Ovary (tissue), 7 donors: ENCODE measurements at regions not wholly inside any gene's neighbourhood (a gene's known extent, or its start where the extent isn't known, plus 50 kb on each side); places are given as distances from the start of the nearest gene placed in this dataset.

Source experiments
- DNase-seq, 5 donors: peaks; one replicate each; pipeline ENCODE4 v3.0.0-alpha.2; 2019 to 2020
- H3K27ac ChIP-seq, 2 donors: fragments of 200-600 bp; one replicate each; pipeline versions ENCODE4 v1.5.1 to v1.8.0; 2019 to 2022
- H3K27me3 ChIP-seq: fragments of 200-600 bp; one replicate; pipeline ENCODE4 v1.8.0; 2022
- H3K36me3 ChIP-seq: fragments of 200-600 bp; sonication (generic); one replicate; pipeline ENCODE4 v1.5.1; 2019
- H3K4me1 ChIP-seq: one replicate; pipeline ENCODE4 v1.8.1; 2013; ENCODE audit warnings: mild to moderate bottlenecking, moderate library complexity; ENCODE audit not compliant: insufficient read depth
- H3K4me3 ChIP-seq: fragments of 200-600 bp; sonication (generic); one replicate; pipeline ENCODE4 v1.5.1; 2017
- H3K9me3 ChIP-seq, 2 donors: fragments of 200-600 bp in 1 of 2; sonication (generic) in 1 of 2; one replicate each; pipeline versions ENCODE4 v1.5.1 to v1.8.1; 2013 to 2019; ENCODE audit warnings: mild to moderate bottlenecking in 1 of 2, moderate library complexity in 1 of 2
- EP300 ChIP-seq: sonication (generic); formaldehyde crosslinking; IDR thresholded peaks from one replicate; pipeline ENCODE4 v1.6.1; 2017; ENCODE audit warnings: antibody characterized with exemption
- POLR2A ChIP-seq: fragments of 450-650 bp; IDR thresholded peaks from one replicate; pipeline ENCODE4 v1.6.1; 2017; ENCODE audit warnings: antibody characterized with exemption, mild to moderate bottlenecking, moderate library complexity
- WGBS, 3 donors: extraction: QIAGEN DNeasy Blood & Tissue Kit in 1 of 3; methylation state at CpG; one replicate each; pipeline versions ENCODE4 v1.1.5 to v1.1.7; 2013 to 2017; 5-methylcytosine and 5-hydroxymethylcytosine counted together
- intact Hi-C, 4 donors: fragments of 100-400 bp; cut with DNase I; formaldehyde crosslinking; loops; one replicate each; pipeline versions ENCODE4 v1.11.0 to v1.15.1; 2022 to 2023
- TF ChIP-seq, protein P1 (sequence below), 3 donors: fragments of 450-650 bp in 2 of 3; fragments of 200-600 bp in 1 of 3; IDR thresholded peaks; one replicate each; pipeline versions ENCODE4 v1.5.1 to v1.8.0; 2016 to 2022; ENCODE audit warnings: antibody characterized with exemption in 3 of 3, mild to moderate bottlenecking in 1 of 3
- donor health status: DM: no; HTN: no; CAD: no; lungs with moderate emphysema.
- donor health status: DM: no; HTN: no; CAD: no.
- donor health status: Bipolar disorder and iron deficiency.
- donor health status: DM: no; HTN: no; CAD: no.
- donor health status: DM: yes; HTN: yes; CAD: no.

DNA sequence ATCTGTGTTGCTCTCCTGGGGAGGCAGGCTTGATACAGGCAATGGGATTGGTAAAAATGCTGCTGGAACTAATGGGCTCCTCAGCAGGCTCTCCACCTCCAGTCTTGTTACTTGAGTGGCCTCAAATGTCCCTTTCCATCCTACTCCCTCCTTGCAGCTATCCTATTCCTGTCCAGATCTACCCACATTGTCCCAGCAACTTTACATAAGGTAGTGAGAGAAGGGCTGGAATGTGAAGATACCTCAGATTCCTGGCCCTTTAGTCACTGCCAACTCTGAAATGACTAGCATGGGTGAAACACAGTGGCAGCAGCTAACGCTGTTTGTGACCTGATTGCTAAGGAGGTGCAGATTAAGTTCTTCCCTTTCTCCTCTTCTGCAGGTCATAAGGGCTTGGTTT, 210.1 kb upstream of the HS3ST4 start:
- Histone ChIP-seq H3K36me3 (no peaks in the 10 kb centered on the region), H3K27me3 (no peaks in the 10 kb centered on the region), H3K4me1 (no peaks in the 10 kb centered on the region), H3K4me3 (no peak overlapping the region), H3K27ac (no peak overlapping the region), H3K9me3 (no peaks in the 10 kb centered on the region)
- TF ChIP-seq POLR2A (no peak), EP300 (no peak)
- TF ChIP-seq, protein P1, sequence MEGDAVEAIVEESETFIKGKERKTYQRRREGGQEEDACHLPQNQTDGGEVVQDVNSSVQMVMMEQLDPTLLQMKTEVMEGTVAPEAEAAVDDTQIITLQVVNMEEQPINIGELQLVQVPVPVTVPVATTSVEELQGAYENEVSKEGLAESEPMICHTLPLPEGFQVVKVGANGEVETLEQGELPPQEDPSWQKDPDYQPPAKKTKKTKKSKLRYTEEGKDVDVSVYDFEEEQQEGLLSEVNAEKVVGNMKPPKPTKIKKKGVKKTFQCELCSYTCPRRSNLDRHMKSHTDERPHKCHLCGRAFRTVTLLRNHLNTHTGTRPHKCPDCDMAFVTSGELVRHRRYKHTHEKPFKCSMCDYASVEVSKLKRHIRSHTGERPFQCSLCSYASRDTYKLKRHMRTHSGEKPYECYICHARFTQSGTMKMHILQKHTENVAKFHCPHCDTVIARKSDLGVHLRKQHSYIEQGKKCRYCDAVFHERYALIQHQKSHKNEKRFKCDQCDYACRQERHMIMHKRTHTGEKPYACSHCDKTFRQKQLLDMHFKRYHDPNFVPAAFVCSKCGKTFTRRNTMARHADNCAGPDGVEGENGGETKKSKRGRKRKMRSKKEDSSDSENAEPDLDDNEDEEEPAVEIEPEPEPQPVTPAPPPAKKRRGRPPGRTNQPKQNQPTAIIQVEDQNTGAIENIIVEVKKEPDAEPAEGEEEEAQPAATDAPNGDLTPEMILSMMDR (IDR thresholded peaks at IDR 0.05), result no peak
- intact Hi-C loops, result no loop called here
- 53 to 81% (median 67%) methylated on average over 1 of the region's 1 CpG for WGBS, 3 donors
- DNase-seq, result no peak

DNA sequence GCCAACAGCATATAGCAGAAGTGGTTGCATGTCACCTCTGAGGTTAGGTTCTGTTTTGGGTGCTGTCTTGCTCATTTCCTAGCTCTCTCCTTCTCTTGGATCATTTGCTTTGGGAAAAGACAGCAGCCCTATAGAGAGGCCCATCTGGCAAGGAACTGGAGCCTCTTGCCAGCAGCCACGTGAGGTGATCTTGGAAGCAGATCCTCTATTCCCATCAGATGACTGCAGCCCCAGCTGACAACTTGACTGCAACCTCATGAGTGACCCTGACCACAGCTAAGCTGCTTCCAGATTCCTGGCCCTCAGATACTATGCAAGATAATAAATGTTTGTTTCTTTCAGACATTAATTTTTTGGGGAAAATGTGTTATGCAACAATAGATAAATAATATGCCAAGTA, 213.3 kb upstream of the HS3ST4 start:
- Histone ChIP-seq H3K27me3 (no peaks in the 10 kb centered on the region), H3K27ac (no peak overlapping the region), H3K9me3 (no peaks in the 10 kb centered on the region), H3K4me1 (no peaks in the 10 kb centered on the region), H3K4me3 (no peak overlapping the region), H3K36me3 (no peaks in the 10 kb centered on the region)
- DNase-seq, result no peak
- TF ChIP-seq, protein P1 (IDR thresholded peaks at IDR 0.05), result no peak
- TF ChIP-seq EP300 (no peak), POLR2A (no peak)
- 33 to 43% (median 41%) methylated on average over 1 of the region's 1 CpG for WGBS, 3 donors
- intact Hi-C loops, result no loop called here

DNA sequence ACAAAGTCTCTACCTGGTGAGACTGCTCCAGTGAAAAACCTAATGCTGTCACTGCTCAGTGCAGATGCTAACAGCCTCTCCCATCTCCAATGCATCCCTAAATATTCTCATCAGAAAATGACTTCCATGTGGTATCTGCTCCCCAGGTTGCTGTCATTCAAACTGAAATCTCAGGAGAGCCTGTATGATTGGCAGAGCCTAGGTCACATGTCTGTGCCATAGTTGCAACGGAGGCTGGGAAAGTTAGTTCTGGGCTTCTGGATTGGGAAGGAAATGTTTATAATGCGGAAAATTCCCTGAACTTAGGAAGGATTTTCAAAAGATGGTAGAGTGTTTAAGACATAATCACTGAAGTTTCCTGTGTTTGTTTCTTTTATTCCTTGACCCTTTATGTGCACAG, 206.4 kb upstream of the ZKSCAN2 start:
- Histone ChIP-seq H3K27me3 (no peaks in the 10 kb centered on the region), H3K4me3 (no peak overlapping the region), H3K27ac (no peak overlapping the region), H3K9me3 (no peaks in the 10 kb centered on the region), H3K4me1 (no peaks in the 10 kb centered on the region), H3K36me3 (no peaks in the 10 kb centered on the region)
- no peak for TF ChIP-seq POLR2A
- TF ChIP-seq, protein P1 (IDR thresholded peaks at IDR 0.05), result no peak
- DNase-seq, result no peak
- WGBS, 3 donors, result 74 to 83% (median 77%) methylated on average over 2 of the region's 2 CpGs
- intact Hi-C loops, result no loop called here

DNA sequence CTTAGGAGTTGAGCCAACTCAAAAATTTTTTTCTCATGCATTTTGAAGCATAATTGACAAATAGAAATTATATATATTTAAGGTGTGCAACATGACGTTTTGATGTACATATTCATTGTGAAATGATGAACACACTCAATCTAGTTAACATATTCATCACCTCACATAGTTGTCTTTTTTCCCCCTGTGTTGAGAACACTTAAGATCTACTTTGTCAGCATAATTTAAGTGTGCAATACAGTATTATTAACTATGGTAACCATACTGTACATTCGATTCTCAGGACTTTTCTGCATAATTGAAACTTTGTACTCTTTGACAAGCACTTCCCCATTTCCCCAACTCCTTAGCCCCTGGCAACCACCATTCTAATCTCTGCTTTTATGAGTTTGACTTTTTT, 192.2 kb upstream of the ZKSCAN2 start:
- TF ChIP-seq EP300 (no peak), POLR2A (no peak)
- TF ChIP-seq, protein P1 (IDR thresholded peaks at IDR 0.05), result no peak
- H3K36me3 ChIP-seq, result no peaks in the 10 kb centered on the region
- H3K27ac ChIP-seq, result no peak overlapping the region
- no peak for DNase-seq
- WGBS, 3 donors, result 81 to 85% (median 81%) methylated on average over 2 of the region's 2 CpGs
- intact Hi-C loops, result no loop called here
- H3K4me1 ChIP-seq, result no peaks in the 10 kb centered on the region
- no peaks in the 10 kb centered on the region for H3K27me3 ChIP-seq
- H3K4me3 ChIP-seq, result no peak overlapping the region
- no peaks in the 10 kb centered on the region for H3K9me3 ChIP-seq

DNA sequence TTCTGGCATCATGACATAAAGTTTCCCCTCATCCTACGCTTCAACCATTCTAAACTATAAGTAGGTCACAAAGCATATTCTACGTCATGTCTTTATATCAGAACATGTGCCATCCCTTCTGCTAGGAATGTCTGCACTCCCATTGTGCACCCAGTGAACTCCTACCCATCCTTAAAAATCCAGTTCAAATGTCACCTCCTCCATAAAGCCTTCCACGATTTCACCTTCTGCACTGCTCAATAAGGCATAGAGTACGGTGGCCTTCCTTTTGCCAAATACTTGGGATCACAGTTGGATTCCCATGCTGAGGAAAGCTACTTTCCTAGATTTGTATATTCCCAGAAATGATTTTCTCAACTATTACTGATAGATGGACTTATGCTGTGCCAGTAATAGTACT, 186.3 kb upstream of the ZKSCAN2 start:
- H3K4me1 ChIP-seq, result no peaks in the 10 kb centered on the region
- 66 to 80% (median 73%) methylated on average over 4 of the region's 4 CpGs for WGBS, 3 donors
- intact Hi-C loops, result no loop called here

More for the DNA sequence above, 186.3 kb upstream of the ZKSCAN2 start:
- no peaks in the 10 kb centered on the region for H3K36me3 ChIP-seq
- H3K9me3 ChIP-seq, result no peaks in the 10 kb centered on the region
- no peaks in the 10 kb centered on the region for H3K27me3 ChIP-seq
- no peak for DNase-seq
- H3K27ac ChIP-seq, result no peak overlapping the region
- no peak overlapping the region for H3K4me3 ChIP-seq
- TF ChIP-seq EP300, result no peak
- TF ChIP-seq, protein P1 (IDR thresholded peaks at IDR 0.05), result no peak
- no peak for TF ChIP-seq POLR2A
